HCT116 (cell line): ENCODE measurements at regions not wholly inside any gene's neighbourhood (a gene's known extent, or its start where the extent isn't known, plus 50 kb on each side); places are given as distances from the start of the nearest gene placed in this dataset.

Source experiments
- ATAC-seq: fragments of 200-7000 bp; cut with Tn5 transposase; 2 replicates; pipeline ENCODE4 v1.9.1; 2020; ENCODE audit warnings: mild to moderate bottlenecking, moderate library complexity
- BruUV-seq: library from RNA; stranded (reverse); fragments of 400-500 nt; replicated peaks from 2 replicates; lab custom pipeline; 2021; lab: Mats Ljungman, UMichigan
- CTCF ChIA-PET: fragments of 300-600 bp; sonication (Branson Sonifier 250); formaldehyde crosslinking; loops from one replicate; lab custom pipeline; 2021; ENCODE audit warnings: antibody characterized with exemption; lab: Charles Lee
- POLR2A ChIA-PET: fragments of 300-600, 350-600 bp; sonication (Branson Sonifier 250); formaldehyde crosslinking; loops from one replicate; lab custom pipeline; 2021; ENCODE audit warnings: antibody characterized with exemption; lab: Charles Lee
- RAD21 ChIA-PET, 2 experiments: fragments of 300-600 bp; sonication (Branson Sonifier 250); formaldehyde crosslinking; loops; one replicate each; lab custom pipeline; 2023; ENCODE audit warnings: low total read pairs in 2 of 2; ENCODE audit not compliant: uncharacterized antibody in 2 of 2, unreplicated experiment in 2 of 2, low non-redundant PET in 1 of 2; lab: Charles Lee
- DNase-seq: peaks from one replicate; pipeline ENCODE4 v3.0.0-alpha.2; 2010; ENCODE audit warnings: low read depth, low spot score
- H2AFZ ChIP-seq: fragments of 200-600 bp; shearing (Covaris generic), sonication (generic); 2 replicates; pipeline ENCODE4 v1.6.1; 2017; ENCODE audit warnings: low read depth, mixed run types, mixed read lengths, antibody characterized with exemption, low read length; ENCODE audit not compliant: poor library complexity, severe bottlenecking
- H3K27ac ChIP-seq: 2 replicates; pipeline ENCODE4 v1.5.1; 2012; ENCODE audit warnings: low read depth, low read length
- H3K27me3 ChIP-seq: fragments of 200-600 bp; sonication (generic); 2 replicates; pipeline ENCODE4 v1.6.1; 2016; ENCODE audit warnings: mixed run types, low read length, mixed read lengths; ENCODE audit not compliant: insufficient read depth
- H3K36me3 ChIP-seq, 2 experiments: fragments of 200-500 bp in 1 of 2; fragments of 200-600 bp in 1 of 2; sonication (Bioruptor generic) in 1 of 2; sonication (generic) in 1 of 2; 2 replicates each; pipeline versions ENCODE4 v1.5.1 to v1.6.1; 2014 to 2016; ENCODE audit warnings: low read length in 2 of 2, inconsistent platforms in 1 of 2, mixed read lengths in 1 of 2, mixed run types in 1 of 2; ENCODE audit not compliant: insufficient read depth in 2 of 2, control insufficient read depth in 1 of 2
- H3K4me1 ChIP-seq, 2 experiments: fragments of 200-600 bp in 1 of 2; sonication (generic) in 1 of 2; 2 replicates each; pipeline versions ENCODE4 v1.5.1 to v1.6.1; 2012 to 2017; ENCODE audit warnings: low read length in 2 of 2, inconsistent platforms in 1 of 2, mild to moderate bottlenecking in 1 of 2, mixed read lengths in 1 of 2, mixed run types in 1 of 2, moderate library complexity in 1 of 2; ENCODE audit not compliant: insufficient read depth in 2 of 2, control insufficient read depth in 1 of 2
- H3K4me2 ChIP-seq: fragments of 200-600 bp; sonication (generic); 2 replicates; pipeline ENCODE4 v1.6.1; 2017; ENCODE audit warnings: mixed run types, low read length, mixed read lengths
- H3K4me3 ChIP-seq, 2 experiments: fragments of 200-600 bp in 1 of 2; sonication (generic) in 1 of 2; replicated peaks in 1 of 2; 2 replicates each; pipeline ENCODE4 v1.5.1; 2011 to 2016; ENCODE audit warnings: low read length in 2 of 2, control low read depth in 1 of 2, low read depth in 1 of 2, mild to moderate bottlenecking in 1 of 2, mixed read lengths in 1 of 2, mixed run types in 1 of 2
- H3K79me2 ChIP-seq: fragments of 200-600 bp; sonication (generic); 2 replicates; pipeline ENCODE4 v1.6.1; 2017; ENCODE audit warnings: mild to moderate bottlenecking, mixed run types, low read length, moderate library complexity, mixed read lengths; ENCODE audit not compliant: insufficient read depth
- H3K9ac ChIP-seq: fragments of 200-600 bp; sonication (generic); 2 replicates; pipeline ENCODE4 v1.6.1; 2016; ENCODE audit warnings: low read length, mixed read lengths
- H3K9me2 ChIP-seq: fragments of 200-600 bp; sonication (generic), shearing (Covaris generic); 2 replicates; pipeline ENCODE4 v1.6.1; 2017; ENCODE audit warnings: mixed run types, mild to moderate bottlenecking, moderate library complexity; ENCODE audit not compliant: insufficient read depth
- H3K9me3 ChIP-seq, 2 experiments: fragments of 200-500 bp in 1 of 2; fragments of 200-600 bp in 1 of 2; sonication (Bioruptor generic) in 1 of 2; sonication (generic) in 1 of 2; 2 replicates each; pipeline ENCODE4 v1.6.1; 2014 to 2017; ENCODE audit warnings: low read length in 2 of 2, mixed read lengths in 2 of 2, inconsistent platforms in 1 of 2, low read depth in 1 of 2, mild to moderate bottlenecking in 1 of 2, mixed run types in 1 of 2, moderate library complexity in 1 of 2; ENCODE audit not compliant: control insufficient read depth in 1 of 2, insufficient read depth in 1 of 2
- H4K20me1 ChIP-seq: fragments of 200-600 bp; sonication (generic), shearing (Covaris generic); 2 replicates; pipeline ENCODE4 v1.6.1; 2017; ENCODE audit warnings: mixed run types, mild to moderate bottlenecking, moderate library complexity; ENCODE audit not compliant: insufficient read depth
- JUND ChIP-seq: IDR thresholded peaks from 2 replicates; pipeline ENCODE4 v1.6.1; 2012
- POLR2AphosphoS5 ChIP-seq: IDR thresholded peaks from 2 replicates; pipeline ENCODE4 v1.6.1; 2011; ENCODE audit warnings: mild to moderate bottlenecking, low read depth, low read length, moderate library complexity
- RAD21 ChIP-seq: IDR thresholded peaks from 2 replicates; pipeline ENCODE4 v1.6.1; 2012; ENCODE audit warnings: low read depth, mild to moderate bottlenecking
- SP1 ChIP-seq: IDR thresholded peaks from 2 replicates; pipeline ENCODE4 v1.6.1; 2012; ENCODE audit warnings: low read depth
- YY1 ChIP-seq: IDR thresholded peaks from 2 replicates; pipeline ENCODE4 v1.6.1; 2011; ENCODE audit warnings: low read length, low read depth, moderate library complexity, mild to moderate bottlenecking; ENCODE audit not compliant: insufficient replicate concordance; ENCODE audit errors: extremely low read depth
- intact Hi-C: fragments of 100-400 bp; cut with micrococcal nuclease; formaldehyde crosslinking; loops from 2 replicates; pipeline ENCODE4 v1.10.0; 2022
- TF ChIP-seq, protein P1 (sequence below): IDR thresholded peaks from 2 replicates; pipeline ENCODE4 v1.6.1; 2012
- TF ChIP-seq, protein P2 (sequence below): IDR thresholded peaks from 2 replicates; pipeline ENCODE4 v1.6.1; 2012; ENCODE audit warnings: low read depth

DNA sequence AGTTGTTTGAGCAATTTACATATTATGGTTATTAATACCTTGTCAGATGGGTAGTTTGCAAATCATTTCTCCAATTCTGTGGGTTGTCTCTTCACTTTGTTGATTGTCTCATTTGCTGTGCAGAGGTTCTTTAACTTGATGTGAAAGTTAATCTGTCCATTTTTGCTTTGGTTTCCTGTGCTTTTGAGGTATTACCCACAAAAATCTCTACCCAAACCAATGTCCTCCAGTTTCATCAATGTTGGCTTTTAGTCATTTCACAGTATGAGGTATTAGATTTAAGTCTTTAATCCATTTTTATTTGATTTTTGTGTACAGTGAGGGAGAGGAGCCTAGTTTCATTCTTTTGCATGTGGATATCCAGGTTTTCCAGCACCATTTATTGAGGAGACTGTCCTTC, 82.4 kb downstream of the MRPS30 start:
- ChIA-PET POLR2A (no interaction called here), RAD21 (no interaction called here), CTCF (no interaction called here)
- TF ChIP-seq JUND = no peak
- TF ChIP-seq, protein P1, sequence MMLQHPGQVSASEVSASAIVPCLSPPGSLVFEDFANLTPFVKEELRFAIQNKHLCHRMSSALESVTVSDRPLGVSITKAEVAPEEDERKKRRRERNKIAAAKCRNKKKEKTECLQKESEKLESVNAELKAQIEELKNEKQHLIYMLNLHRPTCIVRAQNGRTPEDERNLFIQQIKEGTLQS = no peak
- TF ChIP-seq SP1 = no peak
- TF ChIP-seq, protein P2, sequence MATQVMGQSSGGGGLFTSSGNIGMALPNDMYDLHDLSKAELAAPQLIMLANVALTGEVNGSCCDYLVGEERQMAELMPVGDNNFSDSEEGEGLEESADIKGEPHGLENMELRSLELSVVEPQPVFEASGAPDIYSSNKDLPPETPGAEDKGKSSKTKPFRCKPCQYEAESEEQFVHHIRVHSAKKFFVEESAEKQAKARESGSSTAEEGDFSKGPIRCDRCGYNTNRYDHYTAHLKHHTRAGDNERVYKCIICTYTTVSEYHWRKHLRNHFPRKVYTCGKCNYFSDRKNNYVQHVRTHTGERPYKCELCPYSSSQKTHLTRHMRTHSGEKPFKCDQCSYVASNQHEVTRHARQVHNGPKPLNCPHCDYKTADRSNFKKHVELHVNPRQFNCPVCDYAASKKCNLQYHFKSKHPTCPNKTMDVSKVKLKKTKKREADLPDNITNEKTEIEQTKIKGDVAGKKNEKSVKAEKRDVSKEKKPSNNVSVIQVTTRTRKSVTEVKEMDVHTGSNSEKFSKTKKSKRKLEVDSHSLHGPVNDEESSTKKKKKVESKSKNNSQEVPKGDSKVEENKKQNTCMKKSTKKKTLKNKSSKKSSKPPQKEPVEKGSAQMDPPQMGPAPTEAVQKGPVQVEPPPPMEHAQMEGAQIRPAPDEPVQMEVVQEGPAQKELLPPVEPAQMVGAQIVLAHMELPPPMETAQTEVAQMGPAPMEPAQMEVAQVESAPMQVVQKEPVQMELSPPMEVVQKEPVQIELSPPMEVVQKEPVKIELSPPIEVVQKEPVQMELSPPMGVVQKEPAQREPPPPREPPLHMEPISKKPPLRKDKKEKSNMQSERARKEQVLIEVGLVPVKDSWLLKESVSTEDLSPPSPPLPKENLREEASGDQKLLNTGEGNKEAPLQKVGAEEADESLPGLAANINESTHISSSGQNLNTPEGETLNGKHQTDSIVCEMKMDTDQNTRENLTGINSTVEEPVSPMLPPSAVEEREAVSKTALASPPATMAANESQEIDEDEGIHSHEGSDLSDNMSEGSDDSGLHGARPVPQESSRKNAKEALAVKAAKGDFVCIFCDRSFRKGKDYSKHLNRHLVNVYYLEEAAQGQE = no peak
- no peak for TF ChIP-seq RAD21
- TF ChIP-seq POLR2AphosphoS5 = no peak
- TF ChIP-seq YY1 = no peak
- Histone ChIP-seq H3K9me2 (no peaks in the 10 kb centered on the region), H3K79me2 (no peaks in the 10 kb centered on the region), H3K9ac (no peak overlapping the region), H3K4me3 (no peak overlapping the region), H3K4me1 (peaks cover 0 to 5% of the 10 kb centered on the region in 2 experiments; a peak in 2 of 4 replicates), H3K27me3 (no peaks in the 10 kb centered on the region), H3K4me2 (no peak overlapping the region), H3K27ac (no peak overlapping the region), H3K9me3 (0 out of 4 replicates have a peak, but pooled peaks cover 0 to 3% of the 10 kb centered on the region in 2 experiments), H2AFZ (no peak overlapping the region), H3K36me3 (no peaks in the 10 kb centered on the region), H4K20me1 (no peaks in the 10 kb centered on the region)
- intact Hi-C loops = no loop called here
- no peak for DNase-seq
- ATAC-seq = no peak
- no TSS peak for BruUV-seq
